GM06990 (cell line): ENCODE measurements at regions not wholly inside any gene's neighbourhood (a gene's known extent, or its start where the extent isn't known, plus 50 kb on each side); places are given as distances from the start of the nearest gene placed in this dataset.

ENCODE experiments used
- DNase-seq: peaks from one replicate; pipeline ENCODE4 v3.0.0-alpha.2; 2011; ENCODE audit not compliant: insufficient read length; ENCODE audit errors: extremely low read depth
- H3K27me3 ChIP-seq: replicated peaks from 2 replicates; pipeline ENCODE4 v1.6.0; 2011; ENCODE audit warnings: low read length; ENCODE audit not compliant: control insufficient read depth, insufficient read depth
- H3K36me3 ChIP-seq: 2 replicates; pipeline ENCODE4 v1.5.1; 2011; ENCODE audit warnings: low read length; ENCODE audit not compliant: control insufficient read depth, insufficient read depth
- H3K4me3 ChIP-seq: replicated peaks from 2 replicates; pipeline ENCODE4 v1.5.1; 2011; ENCODE audit warnings: low read depth, mild to moderate bottlenecking, control low read depth, low read length
- TF ChIP-seq, protein P1 (sequence below): IDR thresholded peaks from 2 replicates; pipeline ENCODE4 v1.5.1; 2011; ENCODE audit warnings: low read length, control low read depth, mild to moderate bottlenecking, inconsistent platforms; ENCODE audit not compliant: insufficient read depth, poor library complexity, severe bottlenecking

DNA sequence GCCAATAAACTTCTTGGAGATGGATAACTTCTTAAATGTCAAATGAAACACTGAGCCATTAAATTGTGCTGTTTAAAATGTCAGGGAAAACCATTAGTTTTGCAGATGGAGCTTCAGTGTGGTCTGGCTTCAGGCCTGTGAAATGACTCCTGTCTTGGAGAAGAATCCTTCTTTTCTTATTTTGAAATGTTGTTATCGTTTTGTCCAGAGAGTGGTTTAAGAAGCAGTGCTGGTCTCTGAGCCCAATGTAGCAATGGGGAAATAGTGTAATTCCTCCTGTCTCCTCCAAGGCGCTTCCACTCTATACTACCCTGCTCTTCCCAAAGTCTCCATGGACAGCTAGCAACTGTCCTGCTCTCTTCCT, 177.6 kb downstream of the REEP3 start:
- TF ChIP-seq, protein P1, sequence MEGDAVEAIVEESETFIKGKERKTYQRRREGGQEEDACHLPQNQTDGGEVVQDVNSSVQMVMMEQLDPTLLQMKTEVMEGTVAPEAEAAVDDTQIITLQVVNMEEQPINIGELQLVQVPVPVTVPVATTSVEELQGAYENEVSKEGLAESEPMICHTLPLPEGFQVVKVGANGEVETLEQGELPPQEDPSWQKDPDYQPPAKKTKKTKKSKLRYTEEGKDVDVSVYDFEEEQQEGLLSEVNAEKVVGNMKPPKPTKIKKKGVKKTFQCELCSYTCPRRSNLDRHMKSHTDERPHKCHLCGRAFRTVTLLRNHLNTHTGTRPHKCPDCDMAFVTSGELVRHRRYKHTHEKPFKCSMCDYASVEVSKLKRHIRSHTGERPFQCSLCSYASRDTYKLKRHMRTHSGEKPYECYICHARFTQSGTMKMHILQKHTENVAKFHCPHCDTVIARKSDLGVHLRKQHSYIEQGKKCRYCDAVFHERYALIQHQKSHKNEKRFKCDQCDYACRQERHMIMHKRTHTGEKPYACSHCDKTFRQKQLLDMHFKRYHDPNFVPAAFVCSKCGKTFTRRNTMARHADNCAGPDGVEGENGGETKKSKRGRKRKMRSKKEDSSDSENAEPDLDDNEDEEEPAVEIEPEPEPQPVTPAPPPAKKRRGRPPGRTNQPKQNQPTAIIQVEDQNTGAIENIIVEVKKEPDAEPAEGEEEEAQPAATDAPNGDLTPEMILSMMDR, result no peak
- DNase-seq, result no peak
- Histone ChIP-seq H3K4me3 (no peak overlapping the region), H3K27me3 (no peaks in the 10 kb centered on the region), H3K36me3 (no peaks in the 10 kb centered on the region)

DNA sequence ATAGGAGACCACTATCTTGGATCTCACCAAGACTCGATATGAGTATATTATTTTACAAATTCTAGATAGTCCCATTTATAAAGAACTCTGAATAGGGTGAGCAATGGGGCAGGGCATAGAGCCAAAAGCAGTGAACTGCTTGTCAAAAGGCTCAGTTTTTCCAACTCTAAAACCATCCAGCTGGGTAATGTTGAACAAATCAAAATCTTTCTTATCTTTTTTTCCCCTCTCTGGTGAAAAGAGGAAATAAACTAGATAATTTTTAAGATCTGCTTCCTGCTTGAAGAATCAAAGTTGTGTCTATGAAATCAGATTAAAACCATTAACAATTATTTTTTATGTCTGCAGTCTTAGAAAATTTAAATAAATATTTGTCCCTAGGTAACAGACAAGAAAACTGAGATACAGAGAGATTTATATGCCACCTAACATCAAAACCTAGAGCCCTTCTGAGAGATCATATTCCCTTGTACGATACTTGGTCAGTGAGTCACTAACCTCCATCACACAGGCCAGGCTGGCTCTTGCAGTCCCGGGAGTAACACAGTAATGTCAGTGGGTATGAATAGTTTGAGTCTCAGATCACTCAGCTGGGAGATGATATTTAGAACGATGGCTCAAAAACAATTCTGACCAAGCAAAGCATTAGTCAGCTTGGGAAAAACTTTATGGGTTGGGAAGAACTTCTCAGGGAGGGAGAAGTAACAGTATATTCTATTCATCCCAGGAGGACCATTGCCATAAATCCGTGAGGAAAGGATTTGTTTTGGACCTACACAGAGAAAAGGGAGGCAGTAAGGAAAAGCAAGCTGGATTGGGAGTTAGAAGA, 178.8 kb downstream of the REEP3 start:
- no peak for DNase-seq
- Histone ChIP-seq H3K36me3 (no peaks in the 10 kb centered on the region), H3K4me3 (no peak overlapping the region), H3K27me3 (no peaks in the 10 kb centered on the region)
- TF ChIP-seq, protein P1, result no peak

DNA sequence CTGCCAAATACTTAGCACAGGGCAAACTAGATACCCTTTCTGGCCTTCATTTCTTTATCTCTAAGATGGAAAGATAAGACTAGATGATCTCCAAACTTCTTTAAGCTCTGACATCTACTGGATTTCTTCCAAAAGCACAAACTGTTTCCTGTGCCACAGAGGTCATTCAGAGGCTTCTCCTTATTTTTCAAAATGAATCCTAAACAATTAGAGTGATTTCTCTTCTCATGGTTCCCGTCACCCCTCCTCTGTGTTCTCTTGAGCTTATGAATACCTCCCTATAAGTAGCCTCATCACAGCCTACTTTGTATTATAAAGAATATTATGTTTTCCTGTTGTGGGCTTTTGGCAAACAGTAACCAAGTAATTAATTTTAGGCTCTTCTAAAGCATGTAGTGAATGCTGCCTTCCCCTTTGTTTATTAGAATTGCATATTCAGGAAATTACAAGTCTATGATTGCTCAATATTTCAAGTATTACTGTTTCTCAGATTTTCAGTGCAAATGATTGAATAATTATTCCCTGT, 179.5 kb downstream of the REEP3 start:
- DNase-seq, result no peak
- Histone ChIP-seq H3K4me3 (no peak overlapping the region), H3K36me3 (no peaks in the 10 kb centered on the region), H3K27me3 (no peaks in the 10 kb centered on the region)
- TF ChIP-seq, protein P1, result no peak

DNA sequence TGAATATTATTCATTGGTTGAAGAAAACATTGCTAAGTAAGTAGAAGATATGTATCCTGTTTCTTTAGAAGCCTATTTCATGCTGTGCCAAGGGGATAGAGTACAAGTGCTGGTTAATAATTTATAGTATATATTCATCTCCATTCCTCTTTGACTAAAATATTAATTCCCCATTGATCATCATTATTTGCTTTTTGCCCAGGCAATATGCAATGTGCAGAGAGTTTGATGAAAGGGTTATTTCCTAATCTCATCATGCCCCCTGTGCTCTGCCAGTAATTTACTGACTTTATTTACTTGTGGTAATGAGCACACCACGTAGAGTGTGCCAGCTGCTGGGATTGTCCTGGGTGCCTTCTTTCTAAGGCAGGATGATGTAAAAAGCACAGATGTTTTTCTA, 180.9 kb downstream of the REEP3 start:
- no peaks in the 10 kb centered on the region for H3K27me3 ChIP-seq
- TF ChIP-seq, protein P1, result no peak
- H3K4me3 ChIP-seq, result no peak overlapping the region
- no peak for DNase-seq
- H3K36me3 ChIP-seq, result no peaks in the 10 kb centered on the region

DNA sequence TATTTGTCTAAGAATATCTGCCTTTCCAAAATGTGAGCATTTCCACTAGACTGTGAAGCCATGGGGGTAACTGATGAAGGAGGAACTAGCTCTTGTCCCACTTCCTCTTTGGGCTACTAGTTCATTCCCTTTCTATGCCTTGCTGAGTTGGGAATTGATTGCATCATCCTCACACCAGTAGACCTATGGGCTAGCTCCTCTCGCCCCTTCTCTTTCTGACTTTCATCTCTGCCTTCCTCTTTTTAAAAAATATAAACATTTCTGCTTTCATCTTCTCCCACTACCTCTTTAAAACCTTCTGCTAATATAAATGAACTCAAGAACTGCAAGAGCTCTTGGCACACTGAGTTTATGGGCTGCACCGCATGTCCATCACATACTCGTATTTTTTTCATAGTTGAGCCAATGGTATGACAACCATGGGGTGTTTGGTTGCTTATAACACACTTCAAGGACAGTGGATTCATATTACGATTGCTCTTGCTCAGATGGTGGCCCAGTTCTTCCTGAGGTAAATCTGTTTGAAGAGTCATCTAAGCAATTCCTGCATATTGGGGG, 182.0 kb downstream of the REEP3 start:
- TF ChIP-seq, protein P1, result no peak
- Histone ChIP-seq H3K4me3 (no peak overlapping the region), H3K36me3 (no peaks in the 10 kb centered on the region), H3K27me3 (no peaks in the 10 kb centered on the region)
- DNase-seq, result peak; percentile 37
